Activated naive CD4-positive, alpha-beta T cell treated with anti-CD3 and anti-CD28 coated beads for 36 hours (primary cell): ENCODE measurements at regions not wholly inside any gene's neighbourhood (a gene's known extent, or its start where the extent isn't known, plus 50 kb on each side); places are given as distances from the start of the nearest gene placed in this dataset.

Experiments
- CTCF ChIA-PET: fragments of 350-600 bp; sonication (Branson Sonifier 250); formaldehyde crosslinking; loops from one replicate; lab custom pipeline; 2021; ENCODE audit warnings: antibody characterized with exemption; lab: Charles Lee
- DNase-seq: peaks from one replicate; pipeline ENCODE4 v3.0.0-alpha.2; 2020
- H3K27ac Mint-ChIP-seq: one replicate; pipeline ENCODE4 v1.8.0; 2021; ENCODE audit warnings: mild to moderate bottlenecking, mixed read lengths
- H3K27me3 Mint-ChIP-seq: one replicate; pipeline ENCODE4 v1.8.0; 2021; ENCODE audit warnings: low read depth, mixed read lengths
- H3K36me3 Mint-ChIP-seq: one replicate; pipeline ENCODE4 v1.8.0; 2021; ENCODE audit warnings: low read depth, mixed read lengths
- H3K4me1 Mint-ChIP-seq: one replicate; pipeline ENCODE4 v1.8.0; 2021; ENCODE audit warnings: low read depth, mixed read lengths
- H3K4me3 Mint-ChIP-seq: one replicate; pipeline ENCODE4 v1.8.0; 2021; ENCODE audit warnings: mild to moderate bottlenecking, moderate library complexity, mixed read lengths
- H3K9me3 Mint-ChIP-seq: one replicate; pipeline ENCODE4 v1.8.0; 2021; ENCODE audit warnings: mixed read lengths
- intact Hi-C: fragments of 100-400 bp; cut with micrococcal nuclease; formaldehyde crosslinking; loops from one replicate; pipeline ENCODE4 v1.15.1; 2023

DNA sequence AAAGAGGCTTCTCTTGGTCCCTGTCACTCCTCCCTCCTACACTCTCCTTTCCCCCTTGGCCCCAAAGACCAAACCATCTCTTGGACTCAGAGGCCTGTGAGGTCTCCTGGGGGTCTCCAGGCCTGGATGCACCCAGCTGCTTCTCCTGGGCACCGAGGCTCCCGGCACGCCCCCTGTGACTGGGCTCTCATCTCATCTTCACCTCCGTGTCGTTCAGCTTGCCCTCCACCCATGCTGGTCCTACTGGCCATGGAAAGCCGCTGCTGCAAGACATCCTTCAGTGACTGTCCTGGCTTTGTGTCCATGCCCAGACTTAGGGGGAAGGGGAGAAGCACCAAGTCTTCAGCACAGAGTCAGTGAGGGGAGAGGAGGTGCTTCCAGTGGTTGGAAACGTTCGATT lies 141.4 kb upstream of the RET start:
- peaks cover 4% of the 10 kb centered on the region for H3K27me3 Mint-ChIP-seq
- H3K4me3 Mint-ChIP-seq, result no peak overlapping the region
- DNase-seq, result no peak
- CTCF ChIA-PET, result no interaction called here
- no peak overlapping the region for H3K27ac Mint-ChIP-seq
- no peaks in the 10 kb centered on the region for H3K9me3 Mint-ChIP-seq
- intact Hi-C loops, result loop anchor here (10.0 kb wide), 1 partner anchor 269 kb away; no protein-coding TSS in a partner anchor
- peaks cover 13% of the 10 kb centered on the region for H3K4me1 Mint-ChIP-seq
- no peaks in the 10 kb centered on the region for H3K36me3 Mint-ChIP-seq

DNA sequence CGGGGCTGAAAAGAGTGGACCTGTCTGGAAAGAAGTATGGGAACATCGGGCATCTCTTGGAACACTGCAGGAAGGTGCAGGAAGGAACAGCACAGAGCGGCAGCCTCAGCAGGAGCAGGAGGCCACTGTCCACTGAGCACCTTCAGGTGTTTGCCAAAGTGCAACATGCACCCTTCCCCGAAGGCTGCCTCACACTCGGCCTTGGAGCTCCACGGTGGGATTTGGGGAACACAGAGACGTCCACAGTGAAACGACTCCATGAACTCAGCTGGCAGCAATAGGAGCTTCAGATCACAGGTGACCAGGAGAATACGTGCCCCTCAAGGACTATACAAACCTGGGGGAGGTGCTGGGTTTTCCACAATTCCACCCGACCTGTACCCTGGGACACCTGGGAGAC lies 140.3 kb upstream of the RET start:
- H3K36me3 Mint-ChIP-seq, result no peaks in the 10 kb centered on the region
- intact Hi-C loops, result loop anchor here (10.0 kb wide), 1 partner anchor 268 kb away; no protein-coding TSS in a partner anchor
- CTCF ChIA-PET, result no interaction called here
- no peak overlapping the region for H3K4me3 Mint-ChIP-seq
- H3K4me1 Mint-ChIP-seq, result peaks cover 13% of the 10 kb centered on the region
- no peak for DNase-seq
- peaks cover 3% of the 10 kb centered on the region for H3K27me3 Mint-ChIP-seq
- H3K9me3 Mint-ChIP-seq, result no peaks in the 10 kb centered on the region
- no peak overlapping the region for H3K27ac Mint-ChIP-seq

DNA sequence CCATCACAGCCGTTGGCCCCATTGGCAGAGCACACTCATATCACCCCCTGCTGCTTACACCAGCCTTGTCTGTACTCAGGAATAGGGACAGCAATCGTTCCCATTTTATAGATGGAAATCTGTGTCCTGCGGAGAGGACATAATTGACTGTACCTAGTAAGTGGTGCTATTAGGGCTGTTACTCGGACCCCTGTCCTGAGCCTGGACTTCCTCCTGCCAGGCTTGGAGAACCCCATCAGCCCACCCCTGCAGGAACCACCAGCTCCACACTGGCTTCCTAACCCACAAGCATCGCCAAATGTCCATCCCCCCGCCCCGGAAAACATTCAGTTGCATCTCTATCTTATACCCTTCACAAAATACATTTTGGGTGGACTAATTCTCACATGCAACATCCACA lies 139.8 kb upstream of the RET start:
- no peak overlapping the region for H3K4me3 Mint-ChIP-seq
- no peaks in the 10 kb centered on the region for H3K27me3 Mint-ChIP-seq
- H3K27ac Mint-ChIP-seq, result no peak overlapping the region
- no peaks in the 10 kb centered on the region for H3K36me3 Mint-ChIP-seq
- H3K9me3 Mint-ChIP-seq, result no peaks in the 10 kb centered on the region
- H3K4me1 Mint-ChIP-seq, result peaks cover 13% of the 10 kb centered on the region
- no peak for DNase-seq
- intact Hi-C loops, result loop anchor here (10.0 kb wide), 1 partner anchor 268 kb away; no protein-coding TSS in a partner anchor
- CTCF ChIA-PET, result no interaction called here

DNA sequence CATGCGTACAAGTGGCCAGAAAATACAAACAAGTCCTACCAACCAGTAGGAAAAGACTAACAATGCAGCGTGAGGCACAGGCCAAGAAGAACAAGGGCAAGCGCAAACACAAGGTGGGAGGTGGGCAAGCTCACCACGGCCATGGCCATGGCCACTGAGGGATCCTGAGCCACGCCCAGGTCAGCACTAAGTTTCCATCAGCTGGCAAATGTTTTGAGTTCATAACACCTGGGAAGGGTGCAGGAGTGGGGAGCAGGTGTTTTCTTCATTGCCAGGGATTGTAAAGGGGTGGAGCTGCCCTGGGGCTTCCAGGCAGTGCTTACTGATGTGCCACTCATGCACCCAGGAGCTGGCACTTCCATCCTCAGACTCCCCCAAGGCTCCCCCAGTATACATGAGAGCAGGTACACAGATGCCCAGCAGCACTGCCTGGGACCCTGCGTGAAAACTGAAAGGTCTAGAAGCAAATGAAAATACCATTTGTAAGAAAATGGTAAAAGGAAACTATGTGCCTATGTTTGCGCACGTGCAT lies 139.2 kb upstream of the RET start:
- CTCF ChIA-PET, result no interaction called here
- Mint-ChIP-seq H3K27me3 (no peaks in the 10 kb centered on the region), H3K4me3 (no peak overlapping the region), H3K4me1 (peaks cover 11% of the 10 kb centered on the region), H3K27ac (no peak overlapping the region), H3K36me3 (no peaks in the 10 kb centered on the region), H3K9me3 (no peaks in the 10 kb centered on the region)
- no peak for DNase-seq
- intact Hi-C loops, result loop anchor here (10.0 kb wide), 1 partner anchor 267 kb away; no protein-coding TSS in a partner anchor

DNA sequence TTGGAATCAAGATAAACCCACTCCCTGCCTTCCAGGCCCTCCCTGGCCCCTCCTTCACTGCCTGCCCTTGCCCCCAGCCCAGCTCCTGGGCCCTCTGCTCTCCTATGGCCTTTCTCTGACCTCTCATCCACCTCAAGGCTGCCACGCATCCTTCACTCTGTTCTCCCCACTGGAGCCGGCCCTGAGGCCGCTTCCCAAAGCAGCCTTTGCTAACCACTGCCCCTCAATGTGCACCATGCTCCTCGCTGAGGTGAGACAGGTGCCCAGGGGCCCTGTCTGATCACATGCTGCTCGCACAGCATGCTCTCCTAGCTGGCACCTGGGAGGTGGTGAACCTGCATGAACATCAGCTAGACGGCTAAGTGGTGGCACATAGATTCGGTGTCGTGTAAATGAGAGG lies 138.5 kb upstream of the RET start:
- CTCF ChIA-PET, result no interaction called here
- H3K36me3 Mint-ChIP-seq, result no peaks in the 10 kb centered on the region
- H3K9me3 Mint-ChIP-seq, result no peaks in the 10 kb centered on the region
- peaks cover 7% of the 10 kb centered on the region for H3K4me1 Mint-ChIP-seq
- H3K27me3 Mint-ChIP-seq, result no peaks in the 10 kb centered on the region
- H3K27ac Mint-ChIP-seq, result no peak overlapping the region
- intact Hi-C loops, result loop anchor here (10.0 kb wide), 1 partner anchor 266 kb away; no protein-coding TSS in a partner anchor
- no peak overlapping the region for H3K4me3 Mint-ChIP-seq
- no peak for DNase-seq

DNA sequence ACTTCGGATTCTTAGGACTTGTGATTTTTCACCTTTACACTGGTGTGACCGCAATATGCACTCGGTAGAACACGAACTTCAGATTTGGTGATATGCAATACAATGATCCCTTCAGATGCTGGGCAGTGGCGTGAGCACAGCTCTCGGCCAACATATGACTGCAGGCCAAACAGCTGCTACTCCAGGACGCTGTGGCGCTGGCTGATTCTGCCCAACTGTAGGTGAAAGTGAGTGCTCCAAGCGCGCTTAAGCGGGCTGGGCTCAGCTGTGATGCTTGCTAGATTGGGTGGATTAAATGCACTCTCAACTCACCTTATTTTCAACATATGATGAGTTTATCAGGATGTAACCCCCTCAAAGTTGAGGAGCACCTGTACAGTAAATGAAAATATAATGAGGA lies 137.6 kb upstream of the RET start:
- no peaks in the 10 kb centered on the region for H3K9me3 Mint-ChIP-seq
- CTCF ChIA-PET, result no interaction called here
- no peaks in the 10 kb centered on the region for H3K27me3 Mint-ChIP-seq
- DNase-seq, result no peak
- peaks cover 3% of the 10 kb centered on the region for H3K4me1 Mint-ChIP-seq
- no peaks in the 10 kb centered on the region for H3K36me3 Mint-ChIP-seq
- intact Hi-C loops, result loop anchor here (10.0 kb wide), 1 partner anchor 266 kb away; no protein-coding TSS in a partner anchor
- no peak overlapping the region for H3K4me3 Mint-ChIP-seq
- H3K27ac Mint-ChIP-seq, result no peak overlapping the region

DNA sequence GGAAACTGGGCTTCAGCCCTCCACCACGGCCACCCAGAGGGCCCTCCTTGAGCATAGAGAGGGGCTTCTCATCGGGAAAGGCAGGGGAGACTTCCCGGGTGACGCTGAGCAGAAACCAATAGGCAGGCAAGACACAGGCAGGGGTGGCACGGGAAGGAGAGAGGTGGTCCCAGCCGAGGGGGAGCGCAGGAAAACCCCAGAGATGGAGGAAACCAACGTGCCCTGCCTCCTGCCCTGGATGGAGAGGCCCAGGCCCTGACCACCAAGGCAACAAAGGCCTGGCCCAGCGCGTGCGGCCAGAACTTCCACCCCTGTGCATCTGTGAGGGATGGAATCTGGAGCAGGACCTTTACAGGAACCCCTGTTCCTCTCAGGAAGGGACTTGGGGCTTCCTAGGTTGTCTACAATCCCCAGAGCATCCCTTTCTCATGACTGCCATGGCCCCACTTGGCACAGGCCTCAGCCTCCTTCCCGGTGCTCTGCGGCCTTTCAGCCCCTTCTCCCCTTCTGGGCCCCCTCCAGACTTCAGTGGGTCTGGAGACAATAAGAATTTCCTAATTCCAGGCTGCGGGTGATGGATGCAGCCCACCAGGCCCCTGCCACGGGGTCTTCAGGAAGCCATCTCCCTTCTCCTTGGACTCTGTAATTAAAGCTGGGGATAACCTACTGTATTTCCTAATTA lies 137.0 kb upstream of the RET start:
- H3K4me3 Mint-ChIP-seq, result no peak overlapping the region
- CTCF ChIA-PET, result no interaction called here
- intact Hi-C loops, result loop anchor here (10.0 kb wide), 1 partner anchor 265 kb away; no protein-coding TSS in a partner anchor
- no peaks in the 10 kb centered on the region for H3K9me3 Mint-ChIP-seq
- H3K4me1 Mint-ChIP-seq, result no peaks in the 10 kb centered on the region
- DNase-seq, result no peak
- H3K27ac Mint-ChIP-seq, result no peak overlapping the region
- H3K27me3 Mint-ChIP-seq, result no peaks in the 10 kb centered on the region
- no peaks in the 10 kb centered on the region for H3K36me3 Mint-ChIP-seq

DNA sequence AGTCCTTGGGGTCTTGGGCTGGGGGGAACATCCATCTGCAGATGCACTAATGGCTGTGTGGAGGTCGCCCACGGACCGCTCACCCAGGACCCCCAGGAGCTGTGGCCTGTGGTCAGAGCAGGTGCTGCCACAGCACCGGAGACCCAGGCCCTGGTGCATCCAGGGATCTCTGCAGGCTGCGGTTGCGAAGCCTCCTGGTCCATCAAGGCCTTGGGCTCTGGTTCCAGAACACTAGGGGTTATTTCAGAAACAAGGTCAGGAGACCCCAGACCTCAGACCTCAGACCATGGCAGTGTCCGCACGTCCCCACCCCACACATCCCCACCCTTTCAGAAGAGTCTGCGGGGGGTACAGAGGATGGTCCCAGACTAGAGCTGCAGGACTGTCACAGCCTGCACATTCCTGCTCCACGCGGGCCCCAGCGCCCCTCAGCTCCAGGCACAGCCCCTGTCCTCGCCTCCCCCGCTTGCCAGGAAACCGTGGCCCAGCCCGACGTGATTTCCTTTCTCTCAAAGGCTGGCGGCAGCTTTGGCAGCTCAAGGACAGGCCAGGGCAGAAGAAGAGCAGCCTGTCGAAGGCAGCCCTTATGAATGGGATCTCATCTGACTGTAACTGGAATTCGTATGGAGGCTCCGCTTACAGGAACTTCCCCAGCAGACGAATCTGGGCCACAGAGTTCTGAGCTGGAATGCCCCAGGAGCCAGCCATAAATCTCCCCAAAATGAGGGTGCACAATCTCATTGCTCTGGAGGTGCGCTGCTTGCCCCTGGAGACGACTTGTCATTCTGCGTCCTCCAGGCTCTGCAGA lies 136.2 kb upstream of the RET start:
- H3K27me3 Mint-ChIP-seq, result no peaks in the 10 kb centered on the region
- no peaks in the 10 kb centered on the region for H3K36me3 Mint-ChIP-seq

DNA sequence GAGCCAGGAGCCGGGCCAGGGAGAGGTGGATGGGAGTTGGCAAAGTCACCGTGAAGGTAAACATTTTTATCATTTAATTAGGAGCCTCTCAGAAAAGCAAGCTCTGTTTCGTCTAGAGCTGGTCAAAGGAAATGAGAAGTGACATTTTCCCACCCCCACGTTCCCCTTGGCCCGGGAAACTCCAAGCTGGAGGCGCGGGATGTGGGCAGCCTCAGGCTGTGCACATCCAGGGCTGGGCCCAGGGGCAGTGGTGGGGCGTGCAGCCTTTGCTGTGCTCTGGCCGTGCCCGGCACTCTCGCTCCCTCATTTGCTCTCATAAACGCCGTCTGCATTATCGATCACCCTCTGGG lies 135.6 kb upstream of the RET start:
- no peak overlapping the region for H3K27ac Mint-ChIP-seq
- H3K27me3 Mint-ChIP-seq, result no peaks in the 10 kb centered on the region
- CTCF ChIA-PET, result no interaction called here
- no peak for DNase-seq
- intact Hi-C loops, result no loop called here
- no peaks in the 10 kb centered on the region for H3K9me3 Mint-ChIP-seq
- H3K4me3 Mint-ChIP-seq, result no peak overlapping the region
- H3K36me3 Mint-ChIP-seq, result no peaks in the 10 kb centered on the region
- H3K4me1 Mint-ChIP-seq, result no peaks in the 10 kb centered on the region

More for the DNA sequence above, 136.2 kb upstream of the RET start:
- CTCF ChIA-PET, result no interaction called here
- H3K4me3 Mint-ChIP-seq, result no peak overlapping the region
- no peak for DNase-seq
- H3K4me1 Mint-ChIP-seq, result no peaks in the 10 kb centered on the region
- intact Hi-C loops, result no loop called here
- no peaks in the 10 kb centered on the region for H3K9me3 Mint-ChIP-seq
- no peak overlapping the region for H3K27ac Mint-ChIP-seq

DNA sequence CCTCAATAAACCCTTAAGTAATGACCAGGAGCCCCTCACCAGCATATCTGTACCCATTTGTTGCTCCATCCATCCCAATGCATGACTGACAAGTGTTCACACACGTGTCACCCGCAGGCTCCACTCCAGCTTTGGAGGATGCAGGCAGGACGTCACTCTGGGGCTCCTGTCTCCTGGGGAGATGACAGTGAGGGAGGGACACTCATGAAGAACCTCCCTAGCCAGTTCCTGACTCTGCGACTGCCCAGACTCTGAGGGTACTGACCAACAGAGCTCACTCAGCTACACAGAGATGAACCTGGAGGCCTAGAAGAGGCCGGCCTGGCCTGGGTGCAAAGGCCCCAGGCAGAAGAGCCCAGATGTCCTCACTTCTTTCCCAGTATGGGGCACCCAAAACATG lies 135.1 kb upstream of the RET start:
- intact Hi-C loops, result no loop called here
- DNase-seq, result no peak
- CTCF ChIA-PET, result no interaction called here
- H3K27ac Mint-ChIP-seq, result no peak overlapping the region
- H3K4me1 Mint-ChIP-seq, result no peaks in the 10 kb centered on the region
- H3K27me3 Mint-ChIP-seq, result no peaks in the 10 kb centered on the region
- no peaks in the 10 kb centered on the region for H3K9me3 Mint-ChIP-seq
- no peaks in the 10 kb centered on the region for H3K36me3 Mint-ChIP-seq
- no peak overlapping the region for H3K4me3 Mint-ChIP-seq

DNA sequence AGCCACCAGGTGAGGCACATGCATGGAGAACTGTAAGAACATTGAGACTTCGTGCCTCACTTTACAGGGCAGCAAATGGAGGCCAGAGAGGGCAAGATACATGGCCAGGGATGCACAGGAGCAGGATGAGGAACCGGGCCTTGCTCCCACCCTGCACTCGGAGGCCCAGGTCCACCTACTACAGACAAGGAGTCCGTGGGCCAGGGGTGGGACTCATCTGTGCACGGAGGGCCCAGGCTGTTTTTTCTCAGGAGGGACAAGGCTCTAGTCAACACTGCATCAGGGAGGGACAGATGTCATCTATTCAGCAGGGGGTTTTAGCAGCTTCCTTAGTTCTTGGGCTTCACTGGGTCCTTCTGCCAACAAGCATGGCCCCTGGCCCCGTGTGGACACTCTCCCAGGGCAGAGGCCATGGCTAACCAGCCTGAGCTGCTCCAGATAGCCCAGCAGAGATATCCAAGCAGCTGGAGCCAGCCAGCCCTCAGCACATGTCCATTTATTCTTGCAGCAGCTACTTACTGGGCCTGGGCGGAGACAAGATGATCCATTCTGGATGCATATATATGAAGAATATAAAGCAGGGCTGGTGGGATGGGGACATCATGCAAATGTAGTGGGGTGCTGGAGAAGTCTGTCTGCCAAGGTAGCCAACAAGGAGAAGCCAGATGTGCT lies 134.5 kb upstream of the RET start:
- intact Hi-C loops, result no loop called here
- H3K36me3 Mint-ChIP-seq, result peaks cover 1% of the 10 kb centered on the region
- H3K4me3 Mint-ChIP-seq, result no peak overlapping the region

DNA sequence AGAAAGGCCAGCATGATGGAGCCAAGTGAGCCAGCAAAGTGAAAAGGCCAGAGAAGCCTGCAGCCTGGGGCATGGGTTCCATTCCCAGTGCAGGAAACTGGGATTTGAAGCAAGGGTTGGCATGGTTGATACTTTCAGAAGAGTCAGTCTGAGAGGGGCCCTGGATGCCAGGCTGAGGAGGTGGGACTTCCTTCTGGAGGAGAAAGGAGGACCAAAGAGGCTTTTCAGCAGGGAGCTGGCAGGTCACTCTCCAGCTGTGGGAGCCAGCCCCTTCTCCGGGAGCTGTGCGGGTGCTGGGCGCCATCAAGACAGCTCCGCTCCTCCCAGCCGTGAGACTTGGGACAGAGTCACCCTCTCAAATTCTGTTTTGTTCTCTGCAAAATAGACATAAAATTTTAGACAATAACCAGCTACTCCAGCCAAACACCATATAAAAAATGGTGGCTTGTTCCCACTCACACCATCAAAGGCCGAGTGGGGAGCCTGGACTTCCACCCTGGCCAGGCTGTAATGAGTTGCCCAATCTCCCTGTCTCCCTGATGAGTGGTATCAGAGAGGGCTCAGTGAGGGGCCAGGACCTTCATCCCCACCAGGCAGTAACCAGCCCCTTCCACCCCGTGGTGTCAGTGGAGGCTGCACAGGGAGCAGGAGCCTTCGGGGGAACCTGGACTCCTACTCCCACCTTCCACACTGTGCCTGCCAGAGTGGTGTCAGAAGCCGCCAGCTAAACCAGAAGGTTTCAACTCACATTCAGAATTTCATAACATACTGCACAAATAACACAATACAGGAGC lies 133.6 kb upstream of the RET start:
- H3K4me1 Mint-ChIP-seq, result no peaks in the 10 kb centered on the region
- no peak overlapping the region for H3K27ac Mint-ChIP-seq
- no peak for DNase-seq
- no peaks in the 10 kb centered on the region for H3K27me3 Mint-ChIP-seq
- H3K4me3 Mint-ChIP-seq, result no peak overlapping the region
- peaks cover 1% of the 10 kb centered on the region for H3K36me3 Mint-ChIP-seq
- CTCF ChIA-PET, result no interaction called here
- intact Hi-C loops, result no loop called here
- H3K9me3 Mint-ChIP-seq, result no peaks in the 10 kb centered on the region

More for the DNA sequence above, 134.5 kb upstream of the RET start:
- Mint-ChIP-seq H3K27ac (no peak overlapping the region), H3K27me3 (no peaks in the 10 kb centered on the region), H3K4me1 (no peaks in the 10 kb centered on the region), H3K9me3 (no peaks in the 10 kb centered on the region)
- CTCF ChIA-PET, result no interaction called here
- no peak for DNase-seq
